Caco-2 (cell line): ENCODE measurements at regions not wholly inside any gene's neighbourhood (a gene's known extent, or its start where the extent isn't known, plus 50 kb on each side); places are given as distances from the start of the nearest gene placed in this dataset.

Experiments used
- BruUV-seq: library from RNA; stranded (reverse); fragments of 400-500 nt; replicated peaks from 2 replicates; lab custom pipeline; 2021; lab: Mats Ljungman, UMichigan
- CTCF ChIA-PET: fragments of 300-600 bp; sonication (Branson Sonifier 250); formaldehyde crosslinking; loops from one replicate; lab custom pipeline; 2022; ENCODE audit warnings: antibody characterized with exemption; lab: Charles Lee
- POLR2A ChIA-PET: fragments of 300-600 bp; sonication (Branson Sonifier 250); formaldehyde crosslinking; loops from one replicate; lab custom pipeline; 2022; ENCODE audit warnings: antibody characterized with exemption; lab: Charles Lee
- DNase-seq, 2 experiments: peaks; one replicate each; pipeline versions ENCODE4 v3.0.0 to v3.0.0-alpha.2; 2020 to 2022
- H3K27me3 ChIP-seq: replicated peaks from 2 replicates; pipeline ENCODE4 v1.6.0; 2011; ENCODE audit warnings: low read length; ENCODE audit not compliant: control insufficient read depth, insufficient read depth
- H3K36me3 ChIP-seq: 2 replicates; pipeline ENCODE4 v1.5.1; 2011; ENCODE audit warnings: low read length; ENCODE audit not compliant: control insufficient read depth, insufficient read depth
- H3K4me1 ChIP-seq: fragments of 250-450 bp; sonication (Bioruptor Pico); 2 replicates; pipeline ENCODE4 v1.5.1; 2020; ENCODE audit warnings: mild to moderate bottlenecking
- H3K4me3 ChIP-seq: 2 replicates; pipeline ENCODE4 v1.5.1; 2011; ENCODE audit warnings: low read depth, mild to moderate bottlenecking, control low read depth, low read length
- H3K9me3 ChIP-seq: fragments of 250-450 bp; sonication (Bioruptor Pico); 2 replicates; pipeline ENCODE4 v1.5.1; 2020; ENCODE audit warnings: mild to moderate bottlenecking, moderate library complexity
- H3K27ac Mint-ChIP-seq: one replicate; pipeline ENCODE4 v1.8.0; 2022; ENCODE audit warnings: mixed read lengths; ENCODE audit not compliant: unreplicated experiment
- H3K27me3 Mint-ChIP-seq: one replicate; pipeline ENCODE4 v1.8.0; 2022; ENCODE audit warnings: mixed read lengths; ENCODE audit not compliant: insufficient read depth, unreplicated experiment
- H3K36me3 Mint-ChIP-seq: one replicate; pipeline ENCODE4 v1.8.0; 2022; ENCODE audit warnings: mild to moderate bottlenecking, mixed read lengths; ENCODE audit not compliant: insufficient read depth, unreplicated experiment
- H3K4me1 Mint-ChIP-seq: one replicate; pipeline ENCODE4 v1.8.0; 2022; ENCODE audit warnings: low read depth, mixed read lengths; ENCODE audit not compliant: unreplicated experiment
- H3K4me3 Mint-ChIP-seq: one replicate; pipeline ENCODE4 v1.8.0; 2022; ENCODE audit warnings: mild to moderate bottlenecking, moderate library complexity, mixed read lengths; ENCODE audit not compliant: unreplicated experiment
- H3K9me3 Mint-ChIP-seq: one replicate; pipeline ENCODE4 v1.8.0; 2022; ENCODE audit warnings: mixed read lengths; ENCODE audit not compliant: unreplicated experiment
- intact Hi-C: fragments of 100-400 bp; cut with micrococcal nuclease; formaldehyde crosslinking; loops from one replicate; pipeline ENCODE4 v1.10.0; 2022; ENCODE audit not compliant: unreplicated experiment
- TF ChIP-seq, protein P1 (sequence below), 2 experiments: fragments of 200-600 bp in 1 of 2; IDR thresholded peaks; 1 replicate in 1 of 2; 2 replicates in 1 of 2; pipeline versions ENCODE4 v1.5.1 to v1.8.0; 2011 to 2022; ENCODE audit warnings: antibody characterized with exemption in 1 of 2, control low read depth in 1 of 2, inconsistent platforms in 1 of 2, low read depth in 1 of 2, low read length in 1 of 2, mild to moderate bottlenecking in 1 of 2, moderate library complexity in 1 of 2; ENCODE audit not compliant: insufficient read depth in 1 of 2, severe bottlenecking in 1 of 2, unreplicated experiment in 1 of 2

DNA sequence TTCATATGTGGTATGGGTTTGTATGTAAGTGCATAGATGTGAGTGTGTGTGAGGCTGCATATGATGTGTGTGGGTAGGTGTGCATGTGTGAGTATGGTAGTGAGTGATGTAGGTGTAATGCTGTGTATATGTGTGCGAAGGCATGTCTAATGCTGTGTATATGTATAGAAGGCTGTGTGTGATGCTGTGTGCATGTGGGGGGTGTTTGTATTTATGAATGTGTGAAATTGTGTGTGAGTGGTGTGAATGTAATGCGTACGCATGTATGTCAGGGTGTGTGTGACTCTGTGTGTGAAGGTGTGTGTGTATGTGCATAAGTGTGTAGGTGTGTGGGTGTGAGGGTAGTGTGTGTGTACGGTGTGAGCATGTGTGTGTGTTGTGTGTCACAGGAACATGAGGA, 300.0 kb downstream of the OMA1 start:
- Histone ChIP-seq H3K4me1 (no peaks in the 10 kb centered on the region), H3K4me3 (no peak overlapping the region), H3K36me3 (no peaks in the 10 kb centered on the region), H3K9me3 (no peaks in the 10 kb centered on the region), H3K27me3 (no peaks in the 10 kb centered on the region)
- no peaks in the 10 kb centered on the region for H3K4me1 Mint-ChIP-seq
- H3K27me3 Mint-ChIP-seq, result peaks cover 15% of the 10 kb centered on the region
- H3K27ac Mint-ChIP-seq, result no peak overlapping the region
- no peaks in the 10 kb centered on the region for H3K9me3 Mint-ChIP-seq
- BruUV-seq, result no TSS peak
- CTCF ChIA-PET, result no interaction called here
- H3K36me3 Mint-ChIP-seq, result no peaks in the 10 kb centered on the region
- DNase-seq, result no peak
- POLR2A ChIA-PET, result no interaction called here
- no peak overlapping the region for H3K4me3 Mint-ChIP-seq
- intact Hi-C loops, result no loop called here
- TF ChIP-seq, protein P1, sequence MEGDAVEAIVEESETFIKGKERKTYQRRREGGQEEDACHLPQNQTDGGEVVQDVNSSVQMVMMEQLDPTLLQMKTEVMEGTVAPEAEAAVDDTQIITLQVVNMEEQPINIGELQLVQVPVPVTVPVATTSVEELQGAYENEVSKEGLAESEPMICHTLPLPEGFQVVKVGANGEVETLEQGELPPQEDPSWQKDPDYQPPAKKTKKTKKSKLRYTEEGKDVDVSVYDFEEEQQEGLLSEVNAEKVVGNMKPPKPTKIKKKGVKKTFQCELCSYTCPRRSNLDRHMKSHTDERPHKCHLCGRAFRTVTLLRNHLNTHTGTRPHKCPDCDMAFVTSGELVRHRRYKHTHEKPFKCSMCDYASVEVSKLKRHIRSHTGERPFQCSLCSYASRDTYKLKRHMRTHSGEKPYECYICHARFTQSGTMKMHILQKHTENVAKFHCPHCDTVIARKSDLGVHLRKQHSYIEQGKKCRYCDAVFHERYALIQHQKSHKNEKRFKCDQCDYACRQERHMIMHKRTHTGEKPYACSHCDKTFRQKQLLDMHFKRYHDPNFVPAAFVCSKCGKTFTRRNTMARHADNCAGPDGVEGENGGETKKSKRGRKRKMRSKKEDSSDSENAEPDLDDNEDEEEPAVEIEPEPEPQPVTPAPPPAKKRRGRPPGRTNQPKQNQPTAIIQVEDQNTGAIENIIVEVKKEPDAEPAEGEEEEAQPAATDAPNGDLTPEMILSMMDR (IDR thresholded peaks at IDR 0.05; ENCODE audit: insufficient read depth in 1 of 2, low read depth in 1 of 2, low read length in 1 of 2, severe bottlenecking in 1 of 2, unreplicated experiment in 1 of 2), result no peak

DNA sequence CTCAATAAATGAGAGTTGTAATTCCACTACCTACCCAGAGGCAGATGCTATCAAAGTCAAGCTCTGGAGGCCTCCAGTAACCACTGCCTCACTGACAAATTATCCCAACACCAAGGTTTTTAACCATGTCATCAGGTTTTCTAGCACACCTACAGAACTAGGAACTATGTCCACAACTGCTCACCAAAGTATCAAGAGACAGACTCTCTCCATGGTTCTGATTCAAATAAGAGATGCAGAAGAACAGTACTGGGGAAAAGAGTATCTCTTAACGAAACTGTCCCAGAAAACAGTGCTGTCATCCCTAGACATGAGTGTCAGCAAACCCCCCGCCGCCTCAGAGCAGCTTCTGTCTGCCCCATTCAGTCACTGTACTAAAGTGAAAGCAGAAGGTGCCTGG, 301.7 kb downstream of the OMA1 start:
- Histone ChIP-seq H3K9me3 (no peaks in the 10 kb centered on the region), H3K36me3 (no peaks in the 10 kb centered on the region), H3K4me1 (no peaks in the 10 kb centered on the region), H3K27me3 (no peaks in the 10 kb centered on the region), H3K4me3 (no peak overlapping the region)
- BruUV-seq, result no TSS peak
- Mint-ChIP-seq H3K27me3 (peaks cover 10% of the 10 kb centered on the region), H3K4me1 (no peaks in the 10 kb centered on the region), H3K36me3 (no peaks in the 10 kb centered on the region), H3K4me3 (no peak overlapping the region), H3K27ac (no peak overlapping the region), H3K9me3 (no peaks in the 10 kb centered on the region)
- ChIA-PET CTCF (no interaction called here), POLR2A (no interaction called here)
- TF ChIP-seq, protein P1 (IDR thresholded peaks at IDR 0.05; ENCODE audit: insufficient read depth in 1 of 2, low read depth in 1 of 2, low read length in 1 of 2, severe bottlenecking in 1 of 2, unreplicated experiment in 1 of 2), result no peak
- no peak for DNase-seq
- intact Hi-C loops, result no loop called here

DNA sequence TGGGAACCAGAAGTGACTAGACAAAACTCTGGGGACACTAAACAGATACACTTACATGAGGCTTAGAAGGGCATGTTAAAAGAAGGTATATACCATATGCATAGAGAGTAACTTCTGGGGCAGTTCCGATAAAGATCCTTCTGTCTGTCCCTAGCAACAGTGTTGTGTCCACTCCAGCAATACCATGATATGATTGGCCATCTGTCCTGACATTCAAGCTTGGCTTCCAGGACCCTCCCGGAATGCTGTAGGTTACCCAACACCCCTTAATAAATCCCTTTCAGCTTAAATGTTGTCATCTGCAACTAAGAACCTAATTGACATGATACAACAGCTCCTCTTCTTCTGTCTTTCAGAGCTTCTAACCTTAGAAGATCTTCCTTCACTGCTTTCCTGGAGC, 307.7 kb downstream of the OMA1 start:
- Histone ChIP-seq H3K27me3 (no peaks in the 10 kb centered on the region), H3K36me3 (no peaks in the 10 kb centered on the region), H3K9me3 (no peaks in the 10 kb centered on the region), H3K4me1 (no peaks in the 10 kb centered on the region), H3K4me3 (no peak overlapping the region)
- intact Hi-C loops, result no loop called here
- no peak overlapping the region for H3K27ac Mint-ChIP-seq
- peaks cover 5% of the 10 kb centered on the region for H3K27me3 Mint-ChIP-seq
- H3K36me3 Mint-ChIP-seq, result no peaks in the 10 kb centered on the region
- no TSS peak for BruUV-seq
- no peak overlapping the region for H3K4me3 Mint-ChIP-seq
- ChIA-PET CTCF (no interaction called here), POLR2A (no interaction called here)
- no peaks in the 10 kb centered on the region for H3K9me3 Mint-ChIP-seq
- DNase-seq, result no peak
- no peaks in the 10 kb centered on the region for H3K4me1 Mint-ChIP-seq
- TF ChIP-seq, protein P1 (IDR thresholded peaks at IDR 0.05; ENCODE audit: insufficient read depth in 1 of 2, low read depth in 1 of 2, low read length in 1 of 2, severe bottlenecking in 1 of 2, unreplicated experiment in 1 of 2), result no peak
